ENCODE measurements at regions not wholly inside any gene's neighbourhood (a gene's known extent, or its start where the extent isn't known, plus 50 kb on each side); places are given as distances from the start of the nearest gene placed in this dataset.
"Not testable (repeated sequence)": the region's sequence is repeated elsewhere in the genome, so short reads cannot be mapped to it uniquely, and the experiment has no call there.

DNA sequence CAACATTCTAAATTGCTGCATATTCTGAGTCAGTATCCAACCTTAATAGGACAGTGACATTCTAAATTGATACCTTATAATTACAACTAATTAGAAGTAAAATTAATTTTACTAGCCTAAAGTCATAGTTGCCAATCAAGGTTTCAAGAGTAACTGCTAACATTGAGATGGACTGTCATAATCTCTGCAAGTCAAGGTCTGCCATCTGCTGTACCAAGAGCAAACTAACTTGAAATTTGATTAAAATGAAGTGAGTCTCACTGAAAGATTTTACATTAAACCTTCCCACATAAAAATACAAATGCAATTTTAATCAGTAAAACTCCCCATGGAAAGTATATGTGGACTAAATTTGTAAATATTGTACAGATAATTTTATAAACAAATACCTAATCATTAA, 235.3 kb downstream of the PRDM9 start:
- Mint-ChIP-seq H3K9me3 (no peaks in the 10 kb centered on the region), H3K4me3 (no peak overlapping the region), H3K4me1 (no peaks in the 10 kb centered on the region), H3K36me3 (no peaks in the 10 kb centered on the region), H3K27me3 (ENCODE audit: low read depth) (peaks cover 1% of the 10 kb centered on the region), H3K27ac (no peak overlapping the region)
- TF ChIP-seq, protein P1, sequence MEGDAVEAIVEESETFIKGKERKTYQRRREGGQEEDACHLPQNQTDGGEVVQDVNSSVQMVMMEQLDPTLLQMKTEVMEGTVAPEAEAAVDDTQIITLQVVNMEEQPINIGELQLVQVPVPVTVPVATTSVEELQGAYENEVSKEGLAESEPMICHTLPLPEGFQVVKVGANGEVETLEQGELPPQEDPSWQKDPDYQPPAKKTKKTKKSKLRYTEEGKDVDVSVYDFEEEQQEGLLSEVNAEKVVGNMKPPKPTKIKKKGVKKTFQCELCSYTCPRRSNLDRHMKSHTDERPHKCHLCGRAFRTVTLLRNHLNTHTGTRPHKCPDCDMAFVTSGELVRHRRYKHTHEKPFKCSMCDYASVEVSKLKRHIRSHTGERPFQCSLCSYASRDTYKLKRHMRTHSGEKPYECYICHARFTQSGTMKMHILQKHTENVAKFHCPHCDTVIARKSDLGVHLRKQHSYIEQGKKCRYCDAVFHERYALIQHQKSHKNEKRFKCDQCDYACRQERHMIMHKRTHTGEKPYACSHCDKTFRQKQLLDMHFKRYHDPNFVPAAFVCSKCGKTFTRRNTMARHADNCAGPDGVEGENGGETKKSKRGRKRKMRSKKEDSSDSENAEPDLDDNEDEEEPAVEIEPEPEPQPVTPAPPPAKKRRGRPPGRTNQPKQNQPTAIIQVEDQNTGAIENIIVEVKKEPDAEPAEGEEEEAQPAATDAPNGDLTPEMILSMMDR (IDR thresholded peaks at IDR 0.05; ENCODE audit: unreplicated experiment) = no peak
- DNase-seq (ENCODE audit: low spot score in 2 of 2, unreplicated experiment in 2 of 2) = no peak

DNA sequence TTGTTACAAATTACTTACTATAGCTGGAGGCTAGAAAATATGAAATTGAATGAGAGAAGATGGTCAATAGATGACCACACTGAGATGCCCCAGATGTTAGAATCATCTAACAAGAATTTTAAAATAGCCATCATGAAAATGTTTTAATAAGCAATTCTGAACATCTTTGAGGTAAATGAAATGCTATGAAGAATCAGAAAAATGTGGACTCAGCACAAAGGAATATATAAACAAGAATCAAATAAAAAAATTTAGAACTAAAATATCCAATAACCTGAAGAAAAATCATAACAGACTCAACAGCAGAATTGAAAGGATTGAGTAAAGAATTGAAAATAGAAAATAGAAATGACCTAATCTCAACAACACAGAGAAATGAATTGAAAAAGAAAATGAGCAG, 248.5 kb downstream of the PRDM9 start:
- no peak overlapping the region for H3K4me3 Mint-ChIP-seq
- TF ChIP-seq, protein P1 (IDR thresholded peaks at IDR 0.05; ENCODE audit: unreplicated experiment) = no peak
- no peak overlapping the region for H3K27ac Mint-ChIP-seq
- H3K4me1 Mint-ChIP-seq = no peaks in the 10 kb centered on the region
- no peaks in the 10 kb centered on the region for H3K27me3 Mint-ChIP-seq (ENCODE audit: low read depth)
- H3K36me3 Mint-ChIP-seq = no peaks in the 10 kb centered on the region
- DNase-seq (ENCODE audit: low spot score in 2 of 2, unreplicated experiment in 2 of 2) = no peak
- peaks cover 5% of the 10 kb centered on the region for H3K9me3 Mint-ChIP-seq

DNA sequence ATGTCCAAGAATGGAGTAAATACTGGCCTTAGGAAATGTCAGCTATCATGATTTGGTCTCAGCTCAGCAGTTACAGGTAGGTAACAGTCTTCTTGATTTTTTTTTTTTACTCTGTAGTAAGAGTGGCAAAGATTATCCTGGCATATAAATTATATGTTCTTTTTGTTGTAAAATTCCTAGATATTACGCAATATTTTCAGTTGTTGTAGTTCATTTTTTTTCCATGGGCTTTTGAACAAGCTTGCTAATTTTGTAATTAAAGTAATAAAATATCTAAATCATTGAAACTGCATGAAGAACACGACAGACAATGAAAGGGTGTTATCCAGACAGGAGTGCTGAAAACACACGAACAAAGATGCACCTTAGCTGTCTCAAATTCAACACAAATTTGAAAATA, 249.4 kb downstream of the PRDM9 start:
- Mint-ChIP-seq H3K4me3 (no peak overlapping the region), H3K36me3 (no peaks in the 10 kb centered on the region), H3K27ac (no peak overlapping the region), H3K4me1 (no peaks in the 10 kb centered on the region), H3K9me3 (no peaks in the 10 kb centered on the region), H3K27me3 (ENCODE audit: low read depth) (no peaks in the 10 kb centered on the region)
- TF ChIP-seq, protein P1 (IDR thresholded peaks at IDR 0.05; ENCODE audit: unreplicated experiment) = no peak
- no peak for DNase-seq (ENCODE audit: low spot score in 2 of 2, unreplicated experiment in 2 of 2)

DNA sequence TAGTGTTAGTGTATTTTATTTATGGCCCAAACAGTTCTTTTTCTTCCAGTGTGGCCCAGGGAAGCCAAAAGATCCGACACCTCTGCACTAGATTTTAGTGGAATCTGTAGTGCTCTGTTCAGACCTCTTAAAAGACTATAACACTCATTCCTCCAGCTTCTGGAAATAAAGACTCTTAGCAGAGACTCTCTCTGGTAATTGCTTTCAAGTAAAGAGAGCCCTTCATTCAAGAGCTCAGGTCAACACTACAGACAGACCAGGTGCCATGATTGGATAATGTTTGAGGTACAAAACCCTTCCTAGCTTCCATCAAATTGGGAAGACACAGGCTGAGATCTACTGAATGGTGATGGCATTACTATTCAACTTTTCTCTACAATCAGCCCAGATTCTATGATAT, 255.8 kb downstream of the PRDM9 start:
- no peaks in the 10 kb centered on the region for H3K9me3 Mint-ChIP-seq
- H3K4me1 Mint-ChIP-seq = no peaks in the 10 kb centered on the region
- no peak for DNase-seq (ENCODE audit: low spot score in 2 of 2, unreplicated experiment in 2 of 2)
- H3K27me3 Mint-ChIP-seq (ENCODE audit: low read depth) = no peaks in the 10 kb centered on the region
- TF ChIP-seq, protein P1 (IDR thresholded peaks at IDR 0.05; ENCODE audit: unreplicated experiment) = no peak
- no peak overlapping the region for H3K4me3 Mint-ChIP-seq
- H3K27ac Mint-ChIP-seq = no peak overlapping the region
- H3K36me3 Mint-ChIP-seq = no peaks in the 10 kb centered on the region

DNA sequence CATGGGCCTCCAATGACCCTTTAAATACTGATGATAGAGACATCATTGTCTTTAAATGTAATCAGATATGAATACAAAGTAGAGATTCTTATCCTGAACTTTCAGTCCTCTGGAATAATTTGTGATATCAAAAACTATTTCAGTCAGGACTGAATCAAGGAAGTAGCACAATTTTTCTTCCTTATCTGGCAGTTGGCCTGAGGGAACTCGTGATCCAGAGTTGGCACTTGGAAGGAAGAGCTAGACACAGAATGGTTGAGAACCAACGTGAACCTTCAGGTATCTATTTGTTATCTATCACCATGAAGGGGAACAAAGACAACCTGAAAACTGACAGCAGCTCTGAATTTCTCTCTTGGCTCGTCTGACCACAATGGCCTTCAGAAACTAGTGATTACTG, 269.3 kb downstream of the PRDM9 start:
- Mint-ChIP-seq H3K27me3 (ENCODE audit: low read depth) (peaks cover 2% of the 10 kb centered on the region), H3K4me3 (no peak overlapping the region), H3K27ac (no peak overlapping the region), H3K4me1 (no peaks in the 10 kb centered on the region), H3K36me3 (no peaks in the 10 kb centered on the region), H3K9me3 (no peaks in the 10 kb centered on the region)
- DNase-seq (ENCODE audit: low spot score in 2 of 2, unreplicated experiment in 2 of 2) = no peak
- TF ChIP-seq, protein P1 (IDR thresholded peaks at IDR 0.05; ENCODE audit: unreplicated experiment) = no peak

DNA sequence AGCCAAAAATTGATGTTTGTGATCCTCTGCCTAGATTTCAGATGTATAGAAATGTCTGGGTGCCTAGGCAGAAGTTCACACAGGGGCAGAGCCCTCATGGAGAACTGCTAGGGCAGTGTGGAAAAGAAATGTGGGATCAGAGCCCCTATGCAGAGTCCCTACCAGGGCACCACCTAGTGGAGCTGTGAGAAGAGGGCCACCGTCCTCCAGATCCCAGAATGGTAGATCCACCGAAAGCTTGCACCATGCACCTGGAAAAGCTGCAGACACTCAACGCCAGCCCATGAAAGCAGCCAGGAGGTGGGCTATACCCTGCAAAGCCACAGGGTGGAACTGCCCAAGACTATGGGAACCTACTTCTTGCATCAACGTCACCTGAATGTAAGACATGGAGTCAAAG, 292.9 kb downstream of the PRDM9 start:
- not testable (repeated sequence) for H3K27ac Mint-ChIP-seq; H3K27me3 Mint-ChIP-seq (ENCODE audit: low read depth); H3K4me3 Mint-ChIP-seq; H3K36me3 Mint-ChIP-seq; H3K9me3 Mint-ChIP-seq; DNase-seq (ENCODE audit: low spot score in 2 of 2, unreplicated experiment in 2 of 2); H3K4me1 Mint-ChIP-seq

All from mesothelial cell of epicardium (in vitro differentiated cells).